ENCODE measurements at regions not wholly inside any gene's neighbourhood (a gene's known extent, or its start where the extent isn't known, plus 50 kb on each side); places are given as distances from the start of the nearest gene placed in this dataset.

GRCh38 chr5:58133631-58134296 lies 326.1 kb downstream of the PLK2 start:
- ATAC-seq (ENCODE audit: low FRiP score in 2 of 2) (no peak), DNase-seq (no peak)
- H3K36me3 ChIP-seq = no peaks in the 10 kb centered on the region
- no peak for TF ChIP-seq CTCF (IDR thresholded peaks at IDR 0.05)
- TF ChIP-seq POLR2A (IDR thresholded peaks at IDR 0.05) = no peak
- no peak for TF ChIP-seq EP300 (IDR thresholded peaks at IDR 0.05)
- TF ChIP-seq POLR2AphosphoS5 (IDR thresholded peaks at IDR 0.05) = no peak
- H3K4me3 ChIP-seq = no peak overlapping the region
- H3K4me1 ChIP-seq = peaks cover 0 to 5% (median 0%) of the 10 kb centered on the region in 4 donors
- no peaks in the 10 kb centered on the region for H3K9me3 ChIP-seq
- H3K27me3 ChIP-seq = no peaks in the 10 kb centered on the region
- no peak overlapping the region for H3K27ac ChIP-seq
- 46 to 47% methylated on average over 5 of the region's 5 CpGs for WGBS, 2 donors

- Histone ChIP-seq H3K4me1 (peaks cover 0 to 9% (median under 1%) of the 10 kb centered on the region in 4 donors), H3K9me3 (no peaks in the 10 kb centered on the region), H3K27me3 (no peaks in the 10 kb centered on the region), H3K36me3 (no peaks in the 10 kb centered on the region), H3K4me3 (no peak overlapping the region), H3K27ac (no peak overlapping the region)
- 75 to 76% methylated on average over 7 of the region's 7 CpGs for WGBS, 2 donors
- DNase-seq (no peak), ATAC-seq (ENCODE audit: low FRiP score in 2 of 2) (no peak)
- no peak for TF ChIP-seq EP300 (IDR thresholded peaks at IDR 0.05)
- no peak for TF ChIP-seq POLR2AphosphoS5 (IDR thresholded peaks at IDR 0.05)
- TF ChIP-seq POLR2A (IDR thresholded peaks at IDR 0.05) = no peak
Measured at GRCh38 chr5:58133216-58133615, 326.7 kb downstream of the PLK2 start.

GRCh38 chr5:58127255-58128220 lies 332.3 kb downstream of the PLK2 start:
- ATAC-seq (ENCODE audit: low FRiP score in 2 of 2) (peak; percentile 47 to 80), DNase-seq (no peak)

GRCh38 chr5:58123501-58123900 lies 336.4 kb downstream of the PLK2 start:
- peaks cover 3 to 21% (median 15%) of the 10 kb centered on the region in 4 donors for H3K4me1 ChIP-seq
- WGBS, 2 donors = 69 to 72% methylated on average over 4 of the region's 4 CpGs
- H3K9me3 ChIP-seq = no peaks in the 10 kb centered on the region
- H3K4me3 ChIP-seq = no peak overlapping the region
- ATAC-seq (ENCODE audit: low FRiP score in 2 of 2) (no peak), DNase-seq (no peak)
- no peak overlapping the region for H3K27ac ChIP-seq
- TF ChIP-seq POLR2AphosphoS5 (IDR thresholded peaks at IDR 0.05) = no peak
- TF ChIP-seq POLR2A (IDR thresholded peaks at IDR 0.05) = no peak
- no peak for TF ChIP-seq CTCF (IDR thresholded peaks at IDR 0.05)
- TF ChIP-seq EP300 (IDR thresholded peaks at IDR 0.05) = no peak
- H3K36me3 ChIP-seq = no peaks in the 10 kb centered on the region
- no peaks in the 10 kb centered on the region for H3K27me3 ChIP-seq

More at GRCh38 chr5:58127255-58128220, 332.3 kb downstream of the PLK2 start:
- Histone ChIP-seq H3K27ac (peak overlapping the region in 3 of 4 donors; percentile 26 to 59 (median 40)), H3K36me3 (no peaks in the 10 kb centered on the region), H3K4me3 (no peak overlapping the region), H3K27me3 (no peaks in the 10 kb centered on the region), H3K4me1 (peaks cover 3 to 22% (median 14%) of the 10 kb centered on the region in 4 donors), H3K9me3 (no peaks in the 10 kb centered on the region)
- WGBS, 2 donors = 42 to 48% methylated on average over 10 to 11 of the region's 11 CpGs
- no peak for TF ChIP-seq EP300 (IDR thresholded peaks at IDR 0.05)
- peak in 1 of 2 donors; percentile 48 for TF ChIP-seq POLR2AphosphoS5 (IDR thresholded peaks at IDR 0.05)

GRCh38 chr5:58122848-58123392 lies 337.0 kb downstream of the PLK2 start:
- WGBS, 2 donors = 75 to 78% methylated on average over 3 of the region's 3 CpGs

More at GRCh38 chr5:58122848-58123392, 337.0 kb downstream of the PLK2 start:
- Histone ChIP-seq H3K4me3 (no peak overlapping the region), H3K9me3 (no peaks in the 10 kb centered on the region), H3K27me3 (no peaks in the 10 kb centered on the region), H3K27ac (no peak overlapping the region), H3K4me1 (peaks cover 2 to 15% (median 13%) of the 10 kb centered on the region in 4 donors), H3K36me3 (no peaks in the 10 kb centered on the region)
- ATAC-seq (ENCODE audit: low FRiP score in 2 of 2) (no peak), DNase-seq (no peak)
- no peak for TF ChIP-seq POLR2AphosphoS5 (IDR thresholded peaks at IDR 0.05)
- TF ChIP-seq EP300 (IDR thresholded peaks at IDR 0.05) = no peak
- TF ChIP-seq CTCF (IDR thresholded peaks at IDR 0.05) = no peak
- no peak for TF ChIP-seq POLR2A (IDR thresholded peaks at IDR 0.05)
